H9 (cell line): ENCODE measurements at regions not wholly inside any gene's neighbourhood (a gene's known extent, or its start where the extent isn't known, plus 50 kb on each side); places are given as distances from the start of the nearest gene placed in this dataset.

Experiments used
- DNase-seq: peaks from one replicate; pipeline ENCODE4 v3.0.0-alpha.2; 2017
- H2AFZ ChIP-seq: one replicate; pipeline ENCODE4 v1.6.1; 2013; ENCODE audit warnings: mild to moderate bottlenecking, low read length, control low read depth, moderate library complexity
- H2AK5ac ChIP-seq: 2 replicates; pipeline ENCODE4 v1.6.1; 2013; ENCODE audit warnings: low read length, control low read depth, mixed read lengths; ENCODE audit not compliant: insufficient read length
- H2BK120ac ChIP-seq: one replicate; pipeline ENCODE4 v1.6.1; 2013; ENCODE audit warnings: low read depth, mild to moderate bottlenecking, low read length, control low read depth, inconsistent platforms; ENCODE audit not compliant: poor library complexity, severe bottlenecking
- H2BK12ac ChIP-seq: 2 replicates; pipeline ENCODE4 v1.6.1; 2013; ENCODE audit warnings: low read length, control low read depth, mixed read lengths, low read depth; ENCODE audit not compliant: insufficient read length
- H2BK15ac ChIP-seq: 2 replicates; pipeline ENCODE4 v1.6.1; 2013; ENCODE audit warnings: low read depth, low read length, control low read depth
- H2BK20ac ChIP-seq: one replicate; pipeline ENCODE4 v1.6.1; 2013; ENCODE audit warnings: low read depth, mild to moderate bottlenecking, low read length, control low read depth, inconsistent platforms; ENCODE audit not compliant: poor library complexity, severe bottlenecking
- H2BK5ac ChIP-seq: 2 replicates; pipeline ENCODE4 v1.6.1; 2013; ENCODE audit warnings: low read length, control low read depth, mixed read lengths; ENCODE audit not compliant: insufficient read length
- H3K14ac ChIP-seq: 2 replicates; pipeline ENCODE4 v1.6.1; 2013; ENCODE audit warnings: low read length, control low read depth; ENCODE audit not compliant: insufficient read depth
- H3K18ac ChIP-seq: 2 replicates; pipeline ENCODE4 v1.6.1; 2013; ENCODE audit warnings: low read depth, mild to moderate bottlenecking, mixed read lengths, low read length, control low read depth; ENCODE audit not compliant: insufficient read length
- H3K23ac ChIP-seq: 2 replicates; pipeline ENCODE4 v1.6.1; 2013; ENCODE audit warnings: low read length, control low read depth, mixed read lengths, low read depth; ENCODE audit not compliant: insufficient read length
- H3K23me2 ChIP-seq: 2 replicates; pipeline ENCODE4 v1.6.1; 2013; ENCODE audit warnings: low read depth, mild to moderate bottlenecking, mixed read lengths, low read length, control low read depth; ENCODE audit not compliant: insufficient read length, poor library complexity, severe bottlenecking
- H3K27ac ChIP-seq: 2 replicates; pipeline ENCODE4 v1.5.1; 2013; ENCODE audit warnings: low read length, control low read depth, mixed read lengths, low read depth; ENCODE audit not compliant: insufficient read length
- H3K27me3 ChIP-seq: 2 replicates; pipeline ENCODE4 v1.6.1; 2013; ENCODE audit warnings: low read length, control low read depth, inconsistent platforms; ENCODE audit not compliant: insufficient read depth
- H3K4ac ChIP-seq: 2 replicates; pipeline ENCODE4 v1.6.1; 2013; ENCODE audit warnings: low read depth, mild to moderate bottlenecking, control low read depth, inconsistent platforms, low read length, moderate library complexity
- H3K4me1 ChIP-seq: 2 replicates; pipeline ENCODE4 v1.6.1; 2013; ENCODE audit warnings: low read length, control low read depth, inconsistent platforms; ENCODE audit not compliant: insufficient read depth
- H3K4me2 ChIP-seq: 2 replicates; pipeline ENCODE4 v1.6.1; 2013; ENCODE audit warnings: low read length, control low read depth, mixed read lengths; ENCODE audit not compliant: insufficient read length, insufficient read depth
- H3K56ac ChIP-seq: 2 replicates; pipeline ENCODE4 v1.6.1; 2013; ENCODE audit warnings: low read depth, mild to moderate bottlenecking, mixed read lengths, low read length, control low read depth; ENCODE audit not compliant: insufficient read length
- H3K79me1 ChIP-seq: 2 replicates; pipeline ENCODE4 v1.6.1; 2013; ENCODE audit warnings: low read depth, mild to moderate bottlenecking, moderate library complexity, low read length, control low read depth, inconsistent platforms; ENCODE audit not compliant: insufficient read depth, poor library complexity, severe bottlenecking
- H3K79me2 ChIP-seq: 2 replicates; pipeline ENCODE4 v1.6.1; 2013; ENCODE audit warnings: low read length, control low read depth, inconsistent platforms; ENCODE audit not compliant: insufficient read depth
- H3K9ac ChIP-seq: 2 replicates; pipeline ENCODE4 v1.6.1; 2013; ENCODE audit warnings: low read length, control low read depth, mixed read lengths; ENCODE audit not compliant: insufficient read length; ENCODE audit errors: extremely low read depth
- H3K9me3 ChIP-seq: one replicate; pipeline ENCODE4 v1.6.1; 2013; ENCODE audit warnings: low read depth, low read length, inconsistent platforms; ENCODE audit not compliant: control insufficient read depth
- H3T11ph ChIP-seq: one replicate; pipeline ENCODE4 v1.6.1; 2013; ENCODE audit warnings: mild to moderate bottlenecking, low read length, control low read depth, inconsistent platforms
- H4K20me1 ChIP-seq: one replicate; pipeline ENCODE4 v1.6.1; 2013; ENCODE audit not compliant: control insufficient read depth, insufficient read length, insufficient read depth
- H4K5ac ChIP-seq: 2 replicates; pipeline ENCODE4 v1.6.1; 2013; ENCODE audit warnings: low read depth, mild to moderate bottlenecking, mixed read lengths, low read length, control low read depth; ENCODE audit not compliant: insufficient read length
- H4K8ac ChIP-seq: replicated peaks from 2 replicates; pipeline ENCODE4 v1.6.1; 2013; ENCODE audit warnings: low read length, control low read depth, mixed read lengths, low read depth; ENCODE audit not compliant: insufficient read length
- H4K91ac ChIP-seq: 2 replicates; pipeline ENCODE4 v1.6.1; 2013; ENCODE audit warnings: low read depth, mild to moderate bottlenecking, moderate library complexity, mixed read lengths, low read length, control low read depth; ENCODE audit not compliant: insufficient read length
- H3K27ac Mint-ChIP-seq, 3 experiments: 2 replicates in 2 of 3; 3 replicates in 1 of 3; pipeline ENCODE4 v1.8.0; 2020 to 2021; ENCODE audit warnings: mixed read lengths in 3 of 3, mild to moderate bottlenecking in 1 of 3, moderate library complexity in 1 of 3
- H3K27me3 Mint-ChIP-seq: 2 replicates; pipeline ENCODE4 v1.8.0; 2021; ENCODE audit warnings: low read depth, mild to moderate bottlenecking, moderate library complexity, mixed read lengths
- H3K36me3 Mint-ChIP-seq, 3 experiments: 2 replicates in 2 of 3; 3 replicates in 1 of 3; pipeline ENCODE4 v1.8.0; 2020 to 2021; ENCODE audit warnings: low read depth in 3 of 3, mixed read lengths in 3 of 3; ENCODE audit not compliant: insufficient read depth in 1 of 3
- H3K4me1 Mint-ChIP-seq, 2 experiments: 2 replicates each; pipeline ENCODE4 v1.8.0; 2020; ENCODE audit warnings: mixed read lengths in 2 of 2
- H3K4me3 Mint-ChIP-seq, 2 experiments: 2 replicates in 1 of 2; 3 replicates in 1 of 2; pipeline ENCODE4 v1.8.0; 2020 to 2021; ENCODE audit warnings: mild to moderate bottlenecking in 2 of 2, mixed read lengths in 2 of 2, moderate library complexity in 1 of 2
- H3K9me3 Mint-ChIP-seq, 2 experiments: 2 replicates in 1 of 2; 3 replicates in 1 of 2; pipeline ENCODE4 v1.8.0; 2020; ENCODE audit warnings: mild to moderate bottlenecking in 2 of 2, mixed read lengths in 2 of 2, moderate library complexity in 1 of 2
- WGBS: extraction: QIAGEN DNeasy Blood & Tissue Kit; methylation state at CpG from one replicate; pipeline ENCODE4 v1.1.7; 2013; ENCODE audit warnings: missing lambda C conversion rate, low lambda C conversion rate, mixed read lengths; ENCODE audit not compliant: insufficient read length; ENCODE audit errors: extremely low coverage; 5-methylcytosine and 5-hydroxymethylcytosine counted together
- TF ChIP-seq, protein P1 (sequence below): fragments of 200-600 bp; sonication (generic); conservative IDR thresholded peaks from 3 replicates; pipeline ENCODE4 v1.8.0; 2021; ENCODE audit warnings: antibody characterized with exemption, mild to moderate bottlenecking

- Mint-ChIP-seq H3K36me3 (no peaks in the 10 kb centered on the region; a peak in 1 of 7 replicates), H3K4me3 (no peak overlapping the region), H3K4me1 (peaks cover 23 to 36% of the 10 kb centered on the region in 2 experiments), H3K27me3 (peaks cover 44% of the 10 kb centered on the region), H3K9me3 (no peaks in the 10 kb centered on the region; a peak in 1 of 5 replicates), H3K27ac (no peak overlapping the region)
- Histone ChIP-seq H3K23me2 (peaks cover 4% of the 10 kb centered on the region), H4K91ac (no peak overlapping the region), H2BK5ac (no peak overlapping the region), H4K20me1 (no peaks in the 10 kb centered on the region), H3K4me2 (no peak overlapping the region), H3K79me2 (no peaks in the 10 kb centered on the region), H4K8ac (no peak overlapping the region), H2AFZ (no peak overlapping the region), H2AK5ac (no peak overlapping the region), H3K56ac (no peak overlapping the region), H2BK120ac (no peak overlapping the region), H3K4me1 (no peaks in the 10 kb centered on the region), H2BK12ac (no peak overlapping the region), H3K9ac (no peak overlapping the region), H3T11ph (no peak overlapping the region), H3K9me3 (no peaks in the 10 kb centered on the region), H3K23ac (no peak overlapping the region), H3K79me1 (no peaks in the 10 kb centered on the region), H2BK15ac (no peak overlapping the region), H3K4ac (no peak overlapping the region), H2BK20ac (no peak overlapping the region), H4K5ac (no peak overlapping the region), H3K27me3 (no peaks in the 10 kb centered on the region; the same call in 1 of the 2 replicates), H3K18ac (no peak overlapping the region), H3K27ac (no peak overlapping the region), H3K14ac (no peak overlapping the region; the same call in 1 of the 2 replicates)
- no peak for DNase-seq
- no CpG with 5 or more reads among the region's 10 CpGs for WGBS
- TF ChIP-seq, protein P1, sequence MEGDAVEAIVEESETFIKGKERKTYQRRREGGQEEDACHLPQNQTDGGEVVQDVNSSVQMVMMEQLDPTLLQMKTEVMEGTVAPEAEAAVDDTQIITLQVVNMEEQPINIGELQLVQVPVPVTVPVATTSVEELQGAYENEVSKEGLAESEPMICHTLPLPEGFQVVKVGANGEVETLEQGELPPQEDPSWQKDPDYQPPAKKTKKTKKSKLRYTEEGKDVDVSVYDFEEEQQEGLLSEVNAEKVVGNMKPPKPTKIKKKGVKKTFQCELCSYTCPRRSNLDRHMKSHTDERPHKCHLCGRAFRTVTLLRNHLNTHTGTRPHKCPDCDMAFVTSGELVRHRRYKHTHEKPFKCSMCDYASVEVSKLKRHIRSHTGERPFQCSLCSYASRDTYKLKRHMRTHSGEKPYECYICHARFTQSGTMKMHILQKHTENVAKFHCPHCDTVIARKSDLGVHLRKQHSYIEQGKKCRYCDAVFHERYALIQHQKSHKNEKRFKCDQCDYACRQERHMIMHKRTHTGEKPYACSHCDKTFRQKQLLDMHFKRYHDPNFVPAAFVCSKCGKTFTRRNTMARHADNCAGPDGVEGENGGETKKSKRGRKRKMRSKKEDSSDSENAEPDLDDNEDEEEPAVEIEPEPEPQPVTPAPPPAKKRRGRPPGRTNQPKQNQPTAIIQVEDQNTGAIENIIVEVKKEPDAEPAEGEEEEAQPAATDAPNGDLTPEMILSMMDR, result no peak
Measured at GRCh38 chr17:77883213-77883650, 75.3 kb upstream of the TNRC6C start.
